ENCODE measurements at regions not wholly inside any gene's neighbourhood (a gene's known extent, or its start where the extent isn't known, plus 50 kb on each side); places are given as distances from the start of the nearest gene placed in this dataset.

DNA sequence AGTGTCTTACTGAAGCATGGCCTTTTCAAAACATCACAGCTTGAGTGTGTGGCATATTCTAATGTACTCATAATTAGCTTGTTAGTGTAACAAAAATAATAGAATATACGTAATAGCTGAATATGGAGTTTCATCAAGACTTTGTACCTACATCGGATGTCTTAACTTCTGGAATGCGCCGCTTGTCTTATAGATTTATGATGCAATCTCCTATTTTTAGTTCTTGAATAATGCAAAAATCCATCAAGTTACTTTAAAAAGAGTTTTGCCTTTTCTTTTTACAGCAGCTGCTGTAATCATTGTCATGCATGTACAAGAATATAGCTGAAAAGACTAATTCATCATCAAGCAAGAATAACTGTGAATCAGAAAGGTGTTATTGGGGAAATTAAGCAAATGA is 140.7 kb upstream of the SCN7A start:
- no peak for DNase-seq

DNA sequence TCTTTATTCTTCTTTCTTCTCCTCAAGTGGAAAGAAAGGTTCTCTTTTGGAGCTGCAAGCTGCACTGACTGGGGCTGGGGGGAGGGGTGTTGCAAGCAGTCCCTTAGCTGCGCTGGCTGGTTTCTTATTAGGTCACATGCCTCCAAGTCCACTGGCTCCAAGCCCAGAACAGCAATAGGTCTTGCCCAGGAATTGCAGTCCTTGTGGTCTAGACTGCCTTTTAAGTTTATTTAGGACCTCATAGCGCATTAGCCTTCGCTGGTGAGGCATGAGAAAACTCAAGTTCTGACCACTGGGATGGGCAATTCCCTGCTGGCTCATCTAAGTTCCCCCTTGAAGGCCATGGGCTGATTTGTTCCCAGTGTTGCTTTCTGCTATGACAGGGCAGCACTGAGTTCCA is 138.6 kb upstream of the SCN7A start:
- peak in 1 of 2 experiments; percentile 30 for DNase-seq

DNA sequence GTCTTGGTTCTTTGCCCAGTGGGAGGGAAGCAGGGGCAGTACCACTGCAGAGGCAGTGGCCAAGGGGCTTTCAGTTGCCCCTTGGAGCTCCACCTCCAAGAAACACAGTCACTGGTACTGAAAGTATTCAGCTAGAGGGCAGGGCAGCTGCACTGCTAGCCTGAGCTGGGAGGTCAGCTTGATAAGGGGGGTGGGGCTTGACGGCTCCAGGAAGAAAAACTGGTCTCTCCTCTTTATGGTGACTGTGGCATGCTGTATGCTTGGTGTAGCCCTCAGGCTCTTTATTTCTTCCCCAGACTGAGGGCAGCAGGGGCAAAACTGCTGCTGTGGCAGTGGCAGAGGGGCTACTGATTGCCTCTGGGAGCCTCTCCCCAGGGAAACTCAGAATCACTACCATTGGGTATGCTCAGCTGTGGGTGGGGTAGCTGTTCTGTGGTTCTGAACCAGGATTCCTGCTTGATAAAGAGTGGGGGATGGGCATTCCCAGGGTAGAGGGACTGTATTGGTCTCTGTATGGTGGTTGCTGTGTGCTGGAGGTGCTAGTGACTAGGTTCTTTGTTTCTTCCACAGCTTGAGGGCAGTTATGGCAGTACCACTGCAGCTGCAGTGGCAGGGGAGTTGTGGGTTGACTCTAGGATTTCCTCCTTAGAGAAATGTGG is 134.6 kb upstream of the SCN7A start:
- no peak for DNase-seq

DNA sequence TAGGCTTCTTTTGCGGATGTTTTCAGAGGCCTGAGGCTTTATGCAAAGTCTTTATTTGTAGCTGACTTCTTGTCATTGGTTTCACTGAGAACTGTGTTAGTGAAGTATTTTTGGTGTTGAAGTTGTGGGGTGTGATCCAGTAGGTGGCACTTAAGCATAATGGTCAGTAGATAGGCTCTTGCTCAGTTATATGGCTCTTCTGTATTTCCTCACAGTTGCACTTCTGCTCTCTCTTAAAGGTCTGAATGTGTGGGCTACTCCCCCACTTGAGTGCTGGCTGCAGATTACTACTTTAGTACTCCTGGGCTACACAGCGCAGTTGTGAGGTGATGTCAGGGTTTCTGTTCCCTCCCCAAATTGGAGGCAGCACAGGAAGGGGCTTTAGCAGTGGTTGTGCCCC is 133.8 kb upstream of the SCN7A start:
- DNase-seq, result no peak

DNA sequence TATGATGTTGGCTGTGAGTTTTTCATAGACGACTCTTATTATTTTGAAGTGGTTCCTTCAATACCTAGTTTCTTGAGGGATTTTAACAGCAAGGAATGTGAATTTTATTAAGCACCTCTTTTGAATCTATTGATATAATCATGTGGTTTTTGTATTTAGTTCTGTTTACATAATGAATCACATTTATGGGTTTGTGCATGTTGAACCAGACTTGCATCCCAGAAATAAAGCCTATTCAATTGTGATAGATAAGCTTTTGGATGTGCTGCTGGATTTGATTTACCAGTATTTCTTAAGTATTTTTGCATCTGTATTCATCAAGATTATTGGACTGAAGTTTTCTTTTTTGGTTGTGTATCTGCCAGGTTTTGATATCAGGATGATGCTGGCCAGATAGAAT is 131.6 kb upstream of the SCN7A start:
- no peak for DNase-seq

DNA sequence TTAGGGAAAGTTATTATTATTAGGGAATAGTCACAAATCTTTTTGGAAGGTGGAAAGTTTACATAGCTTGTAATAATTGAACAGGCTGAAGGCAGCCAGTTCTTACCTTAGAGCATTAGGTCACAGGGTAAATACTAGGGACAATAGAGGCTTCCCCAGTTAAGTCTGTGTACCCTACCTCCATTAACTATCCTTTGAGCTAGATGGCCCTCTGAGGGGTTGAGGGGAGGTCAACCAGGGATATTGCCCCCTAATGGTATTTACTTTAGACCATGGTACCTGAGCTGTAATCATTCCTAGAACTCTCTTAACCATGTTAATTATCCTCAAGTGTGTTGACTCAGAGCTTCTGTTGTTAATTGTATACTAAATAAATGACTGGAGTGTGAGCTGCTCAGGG is 120.5 kb upstream of the SCN7A start:
- no peak for DNase-seq

DNA sequence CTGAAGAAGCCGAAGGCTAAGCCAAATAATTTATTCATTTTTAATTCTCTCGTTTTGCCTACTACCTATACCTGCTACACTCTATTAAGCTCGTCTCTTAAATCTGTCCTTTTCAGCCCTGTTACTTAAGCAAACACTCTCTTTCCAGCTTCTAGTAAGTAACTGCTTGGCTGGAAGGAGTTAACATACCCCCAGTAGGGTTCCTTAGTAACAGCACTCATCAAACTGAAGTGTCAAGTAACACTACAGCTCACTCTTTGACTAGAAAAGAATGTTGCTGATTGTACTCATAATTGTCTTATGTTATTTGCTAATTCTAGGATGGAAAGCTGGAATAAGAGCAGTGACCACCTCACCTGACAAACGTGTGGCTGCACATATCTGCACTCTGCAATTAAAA is 120.0 kb upstream of the SCN7A start:
- no peak for DNase-seq

DNA sequence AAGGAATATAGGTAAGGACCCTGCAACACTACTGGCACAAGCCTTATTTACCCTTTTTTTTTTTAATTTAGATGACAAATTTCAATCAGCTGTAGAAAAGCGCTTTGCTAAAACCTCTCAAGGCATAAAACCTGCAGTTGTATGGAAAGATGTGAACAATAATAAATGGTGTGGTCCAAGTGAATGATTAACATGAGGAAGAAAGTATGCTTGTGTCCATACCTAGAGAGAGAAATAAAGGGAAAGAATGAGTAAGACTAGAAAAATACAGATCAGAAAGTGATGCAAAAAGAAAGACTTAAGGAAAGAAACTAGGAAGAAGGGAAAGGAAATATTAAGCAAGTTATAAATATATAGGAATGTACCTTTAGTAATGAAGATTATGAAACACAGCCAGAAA is 119.2 kb upstream of the SCN7A start:
- no peak for DNase-seq

DNA sequence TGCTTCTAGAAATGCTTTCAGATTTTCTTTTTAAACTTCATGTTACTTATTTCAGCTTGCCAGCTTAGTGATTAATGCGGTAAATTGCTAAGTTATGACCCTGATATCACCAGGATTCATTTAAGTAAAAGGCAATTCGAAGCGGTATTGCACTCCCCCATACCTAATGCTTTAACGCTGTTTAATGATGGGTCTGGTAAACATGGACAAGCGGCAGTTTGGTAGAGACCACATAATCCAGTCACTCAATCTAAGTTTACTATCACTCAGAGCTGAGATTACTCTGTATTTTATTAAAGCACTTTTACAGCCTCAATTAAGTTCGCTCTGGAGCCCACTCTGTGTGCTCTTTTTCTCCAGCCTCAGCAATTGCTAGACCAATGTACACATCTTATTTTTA is 118.2 kb upstream of the SCN7A start:
- DNase-seq, result no peak

DNA sequence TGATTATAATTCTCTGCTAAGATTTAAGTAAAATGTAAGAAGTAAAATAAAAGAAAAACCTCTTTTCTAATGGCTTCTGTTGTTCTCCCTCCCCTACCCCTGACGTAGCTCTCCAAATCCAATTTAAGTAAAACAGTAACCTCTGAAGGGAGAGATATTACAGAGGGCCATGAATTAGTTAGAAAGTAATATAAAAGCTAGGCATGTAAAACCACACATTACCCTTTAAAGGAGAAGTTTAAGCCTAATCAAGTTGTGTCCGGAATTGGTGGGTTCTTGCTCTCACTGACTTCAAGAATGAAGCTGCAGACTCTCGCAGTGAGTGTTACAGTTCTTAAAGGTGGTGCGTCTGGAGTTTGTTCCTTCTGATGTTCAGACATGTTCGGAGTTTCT is 116.9 kb upstream of the SCN7A start:
- no peak for DNase-seq

DNA sequence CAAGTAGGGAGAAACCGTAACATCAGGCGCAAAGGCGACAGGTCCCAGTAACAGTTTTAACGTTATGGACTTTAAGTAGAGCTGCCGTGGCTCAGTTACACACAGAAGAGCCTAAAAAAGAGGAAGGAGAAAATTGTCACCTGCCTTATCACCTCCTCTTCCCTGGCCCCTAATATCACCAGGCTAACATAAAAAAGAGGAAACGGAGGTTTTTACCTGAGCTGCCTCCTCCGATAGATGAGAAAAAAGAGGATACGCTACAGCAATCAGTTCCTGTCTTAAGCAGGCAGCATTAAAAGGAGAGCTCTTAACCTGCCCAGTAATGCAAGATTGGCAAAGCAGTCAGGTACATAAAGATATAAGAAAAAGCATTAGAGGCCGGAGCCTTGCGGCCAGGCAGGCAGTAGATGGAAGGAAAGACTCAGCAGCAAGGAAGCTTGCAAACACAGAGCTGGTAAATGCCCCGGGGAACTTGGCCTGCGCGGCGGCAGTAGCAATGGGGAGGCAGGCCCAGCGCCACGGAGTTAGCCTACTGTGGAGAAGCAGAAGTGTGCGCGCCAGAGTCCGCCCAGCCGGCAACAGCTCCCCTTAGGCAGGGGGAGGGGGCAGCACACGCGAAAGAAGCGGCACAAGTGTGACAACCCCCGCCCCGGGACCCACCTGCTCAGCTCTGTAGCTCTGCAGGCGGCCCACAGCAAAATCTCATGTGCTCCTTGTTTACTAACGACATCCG is 116.3 kb upstream of the SCN7A start:
- no peak for DNase-seq

DNA sequence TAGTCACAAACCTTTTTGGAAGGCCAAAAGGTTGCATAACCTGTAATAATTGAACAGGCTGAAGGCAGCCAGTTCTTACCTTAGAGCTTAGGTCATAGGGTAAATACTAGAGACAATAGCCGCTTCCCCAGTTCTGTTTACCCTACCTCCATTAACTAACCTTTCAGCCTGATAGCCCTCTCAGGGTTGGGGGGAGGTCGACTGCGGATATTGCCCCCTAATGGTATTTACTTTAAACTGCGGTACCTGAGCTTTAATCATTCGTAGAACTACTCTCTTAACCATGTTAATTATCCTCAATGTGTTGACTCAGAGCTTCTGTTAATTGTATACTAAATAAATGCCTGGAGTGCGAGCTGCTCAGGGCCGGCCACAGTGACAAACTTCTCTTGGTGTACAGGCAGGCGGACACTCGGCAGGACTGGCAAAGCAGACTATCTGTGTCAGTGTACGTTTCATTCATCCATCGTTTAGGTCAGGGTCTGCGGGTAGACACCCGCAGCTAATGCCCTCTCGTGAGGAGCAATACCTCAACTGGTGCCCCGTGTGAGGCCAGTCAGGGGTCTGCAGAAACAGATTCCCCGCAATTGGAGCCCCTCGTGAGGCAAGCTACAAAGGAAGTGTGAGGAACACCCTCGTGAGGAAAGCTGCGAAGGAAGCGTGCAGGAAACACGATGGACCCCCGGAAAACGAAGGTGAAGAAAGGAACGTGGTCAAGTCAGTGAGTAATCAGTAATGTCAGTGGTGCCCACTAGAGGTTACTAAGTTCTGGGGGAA is 115.3 kb upstream of the SCN7A start:
- no peak for DNase-seq

DNA sequence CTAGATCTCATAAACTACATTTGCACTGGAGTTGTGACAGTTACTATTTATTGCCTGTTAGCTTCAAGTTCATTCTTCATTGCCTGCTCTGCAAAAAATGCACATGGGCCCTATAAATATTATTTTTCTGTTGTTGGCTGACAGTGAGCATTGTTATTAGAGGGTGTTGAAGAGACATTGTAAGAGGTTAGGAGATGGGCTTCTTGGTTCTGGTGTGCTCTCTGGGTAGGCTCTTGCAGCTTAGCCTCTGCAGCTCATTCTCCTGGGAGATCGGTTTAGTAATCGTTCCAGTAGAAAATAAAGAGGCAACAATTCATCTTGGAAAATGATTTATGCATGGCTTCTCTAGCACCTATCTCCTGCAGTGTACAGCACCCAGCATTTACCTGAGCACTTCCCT is 113.8 kb upstream of the SCN7A start:
- DNase-seq, result no peak

DNA sequence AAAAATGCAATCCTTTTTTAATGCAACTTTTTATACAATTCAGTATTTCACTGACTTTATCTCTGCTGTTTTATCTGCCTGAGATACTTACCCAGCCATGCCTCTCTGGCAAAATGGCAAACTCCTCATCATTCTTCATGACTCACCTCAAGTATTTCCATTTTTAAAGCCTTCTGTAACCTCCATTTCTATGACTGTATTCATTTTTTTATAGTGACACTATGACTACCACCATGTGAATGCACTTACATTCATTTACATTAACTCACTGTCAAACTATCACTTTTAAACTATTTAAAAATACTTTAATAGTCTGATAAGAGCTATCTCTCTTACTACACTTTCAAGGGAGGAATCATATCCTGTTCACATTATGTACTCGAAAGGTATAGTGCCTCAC is 99.4 kb upstream of the SCN7A start:
- DNase-seq, result no peak

DNA sequence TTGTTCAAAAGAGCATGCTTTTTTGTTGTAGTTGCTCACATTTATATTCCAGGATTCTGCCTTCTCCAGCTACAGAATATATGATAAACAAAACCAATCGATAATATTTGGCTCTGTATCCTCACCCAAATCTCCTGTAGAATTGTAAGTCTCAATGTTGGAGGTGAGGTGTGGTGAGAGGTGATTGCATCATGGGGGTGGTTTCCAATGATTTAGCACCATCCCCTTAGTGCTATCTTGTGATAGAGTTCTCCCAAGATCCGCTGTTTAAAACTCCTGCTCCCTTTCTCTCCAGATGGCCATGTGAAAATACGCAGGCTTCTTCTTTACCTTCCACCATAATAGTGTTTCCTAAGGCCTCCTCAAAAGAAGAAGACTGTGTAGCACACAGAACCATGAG is 98.7 kb upstream of the SCN7A start:
- no peak for DNase-seq

DNA sequence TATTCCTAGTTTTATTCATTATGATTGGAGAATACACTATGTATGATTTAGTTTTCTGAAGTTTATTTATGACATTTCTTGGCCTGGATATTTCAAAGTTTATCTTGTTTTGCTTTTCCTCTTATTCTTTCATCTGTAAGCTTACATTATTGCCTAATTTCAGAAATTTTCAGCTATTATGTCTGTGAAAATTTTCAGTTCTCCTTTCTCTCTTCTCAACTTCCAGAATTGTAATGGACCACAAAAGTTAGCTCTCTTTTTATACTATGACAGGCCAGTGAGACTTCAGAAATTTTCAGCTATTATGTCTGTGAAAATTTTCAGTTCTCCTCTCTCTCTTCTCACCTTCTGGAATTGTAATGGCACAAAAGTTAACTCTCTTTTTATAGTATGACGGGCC is 97.2 kb upstream of the SCN7A start:
- no peak for DNase-seq

DNA sequence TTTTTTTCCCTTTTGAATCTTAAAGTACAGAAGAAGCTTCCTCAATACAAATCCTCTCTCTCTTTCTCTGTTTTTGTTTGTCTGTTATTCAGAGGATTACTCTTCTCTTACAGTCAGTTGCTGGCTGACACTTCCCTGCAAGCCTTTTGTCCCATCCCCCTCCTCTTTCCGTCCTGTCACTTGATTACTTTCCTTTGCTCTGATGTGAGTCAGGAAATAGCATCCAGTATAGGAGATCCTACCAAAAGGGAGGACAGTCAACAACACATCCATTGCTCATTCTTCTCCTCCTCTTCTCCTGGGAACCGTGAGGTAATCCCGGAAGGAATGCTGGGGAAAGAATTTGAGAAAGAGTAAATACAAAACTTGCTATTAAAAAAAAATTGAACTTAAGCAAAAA is 79.3 kb upstream of the SCN7A start:
- DNase-seq, result no peak

DNA sequence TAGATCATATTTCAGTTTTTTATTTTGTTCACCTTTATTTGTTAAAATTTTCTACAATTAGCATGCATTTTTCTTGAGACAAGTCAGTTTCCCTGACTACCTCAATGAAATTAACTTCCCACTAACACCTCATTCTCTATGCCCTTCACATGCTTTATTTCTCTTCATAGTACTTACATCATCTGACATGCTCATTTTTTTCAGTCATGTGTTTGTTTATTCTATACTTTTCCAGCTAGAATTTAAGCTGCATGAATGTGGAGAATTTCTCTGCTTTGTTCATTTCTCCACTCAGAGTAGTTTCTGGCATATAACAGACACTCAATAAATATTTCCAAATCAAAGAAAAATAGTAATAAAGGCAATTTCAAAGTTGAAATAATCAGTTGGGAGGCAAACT is 78.9 kb upstream of the SCN7A start:
- DNase-seq, result no peak

DNA sequence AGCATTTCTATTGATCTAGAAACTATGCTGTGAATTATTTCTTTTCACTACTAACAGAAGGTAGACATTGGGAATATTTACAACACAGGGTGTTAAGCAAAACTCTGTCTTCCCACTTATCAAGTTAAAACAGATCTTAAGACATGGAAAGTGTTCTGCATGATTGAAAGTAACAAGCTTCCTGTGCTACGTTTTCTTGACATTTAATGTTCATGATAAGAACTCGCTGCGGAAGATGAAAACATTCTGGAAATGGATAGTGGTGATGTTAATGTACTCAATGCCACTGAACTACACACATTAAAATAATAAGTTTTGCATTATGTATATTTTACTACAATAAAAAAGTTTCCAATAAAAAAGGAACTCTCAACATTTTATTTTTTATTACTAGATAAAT is 74.4 kb upstream of the SCN7A start:
- DNase-seq, result no peak

DNA sequence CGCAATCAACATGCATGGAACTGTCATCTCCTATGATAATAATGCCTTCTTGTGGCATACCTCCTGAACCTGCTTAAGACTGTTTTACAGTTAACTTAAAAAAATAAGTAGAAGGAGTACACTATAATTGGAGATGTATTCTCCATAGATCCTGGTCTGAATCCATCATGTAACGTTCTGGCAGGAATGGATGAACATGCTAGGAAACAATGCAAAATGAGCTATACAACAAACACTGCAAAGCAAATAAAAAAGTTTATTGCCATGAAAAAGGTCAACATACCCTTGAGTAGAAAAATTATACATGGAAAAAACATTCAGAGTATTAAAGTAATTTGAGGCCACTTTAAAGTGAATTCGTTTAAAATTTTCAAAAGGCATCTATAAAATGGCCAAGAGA is 71.5 kb upstream of the SCN7A start:
- no peak for DNase-seq

DNA sequence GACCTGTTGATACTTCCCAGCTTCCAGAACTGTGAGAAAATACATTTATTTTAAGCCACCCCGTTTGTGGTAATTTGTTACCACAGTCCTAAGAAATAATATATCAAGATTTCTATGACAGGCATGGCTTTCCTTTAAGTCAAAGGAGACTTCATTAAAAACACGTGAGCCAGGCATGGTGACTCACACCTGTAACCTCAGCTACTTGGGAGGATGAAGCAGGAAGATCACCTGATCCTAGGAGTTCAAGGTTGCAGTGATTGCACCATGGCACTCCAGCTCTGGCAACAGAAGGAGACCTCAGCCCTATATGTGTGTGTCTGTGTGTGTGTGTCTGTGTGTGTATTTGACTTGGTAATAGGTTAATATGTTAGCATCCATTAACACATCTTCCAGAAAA is 69.8 kb upstream of the SCN7A start:
- no peak for DNase-seq

DNA sequence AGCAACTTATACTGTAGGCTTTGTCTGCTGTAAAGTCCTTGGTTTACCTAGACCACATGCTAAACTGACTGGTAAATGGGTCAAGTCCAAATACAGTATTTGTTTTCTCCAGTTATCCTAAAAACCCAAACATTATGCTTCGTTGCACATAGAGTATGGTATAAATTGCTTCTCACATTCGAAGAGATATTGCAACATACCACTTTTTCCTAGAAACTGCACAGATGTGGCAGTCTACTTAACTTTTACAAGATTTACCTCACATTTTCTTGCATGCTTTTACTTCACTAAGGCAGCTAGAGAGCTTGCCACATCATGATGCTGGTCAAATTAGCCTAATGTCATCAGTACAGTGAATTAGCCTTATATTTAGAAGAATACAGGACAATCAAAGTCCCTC is 66.0 kb upstream of the SCN7A start:
- no peak for DNase-seq

DNA sequence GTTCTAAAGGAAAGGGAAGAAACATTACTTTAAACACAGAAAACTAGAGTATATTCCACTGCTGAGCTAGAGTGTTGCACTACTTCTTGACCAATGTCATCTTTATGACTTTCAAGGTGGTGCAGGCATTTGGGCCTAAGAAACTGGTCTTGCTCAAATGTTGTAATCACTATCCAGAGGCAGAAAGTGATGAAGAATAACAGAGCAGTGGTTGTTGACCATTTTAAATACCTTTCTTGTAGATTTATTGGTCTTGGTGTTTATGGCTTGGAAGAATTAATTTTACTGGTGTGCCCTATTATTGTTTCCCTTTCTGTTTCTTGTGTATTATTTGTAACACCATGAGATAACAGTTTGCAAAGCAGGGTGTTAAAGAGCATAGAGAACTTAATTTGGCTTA is 56.9 kb upstream of the SCN7A start:
- no peak for DNase-seq

DNA sequence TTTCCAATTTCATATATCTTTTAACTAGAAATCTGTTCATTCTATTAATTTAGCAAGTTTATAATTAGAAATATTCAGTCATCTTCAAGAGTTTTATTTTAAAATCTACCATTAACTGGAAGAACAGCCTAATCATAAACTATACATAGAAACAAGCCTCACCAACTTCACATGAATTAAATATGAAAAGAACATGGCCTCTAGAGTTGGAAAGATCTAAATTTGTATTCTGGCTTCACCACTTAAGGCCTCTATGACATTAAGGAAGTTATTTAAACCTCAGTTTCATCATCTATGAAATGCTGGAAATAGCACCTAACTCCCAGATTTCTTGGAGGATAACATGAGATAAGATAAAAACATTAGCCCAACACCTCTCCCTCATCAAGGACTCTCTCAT is 51.4 kb upstream of the SCN7A start:
- no peak for DNase-seq
